ENCODE measurements at regions not wholly inside any gene's neighbourhood (a gene's known extent, or its start where the extent isn't known, plus 50 kb on each side); places are given as distances from the start of the nearest gene placed in this dataset.

DNA sequence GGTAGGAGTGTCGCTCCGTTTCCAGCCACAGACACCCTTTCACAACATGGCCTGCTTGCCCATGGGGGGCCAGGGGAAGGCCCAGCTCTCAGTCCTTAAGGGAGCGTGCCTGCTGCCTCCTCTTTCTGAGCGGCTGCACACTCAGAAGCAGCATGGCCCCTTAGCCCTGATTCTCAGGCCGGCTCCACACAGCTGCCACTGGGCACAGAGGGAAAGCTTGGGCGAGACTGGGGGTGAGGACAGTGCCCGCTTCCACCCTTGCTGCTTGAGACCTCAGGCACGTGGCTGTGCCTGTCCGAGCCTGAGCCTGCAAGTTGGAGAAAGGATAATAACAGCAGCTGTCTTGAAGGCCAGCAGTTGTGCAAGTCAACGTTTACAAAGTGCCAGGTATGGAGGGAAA is 416.3 kb downstream of the SHANK2 start:
- Histone ChIP-seq H3F3A (ENCODE audit: insufficient read depth) (no peaks in the 10 kb centered on the region), H3K9me2 (replicated peaks; ENCODE audit: insufficient read depth, low read length) (no peaks in the 10 kb centered on the region), H3K79me2 (ENCODE audit: insufficient read depth, low read length) (no peaks in the 10 kb centered on the region), H3K36me3 (ENCODE audit: low read length) (no peaks in the 10 kb centered on the region), H3K27me3 (ENCODE audit: low read length) (no peaks in the 10 kb centered on the region), H2AFZ (ENCODE audit: low read depth, low read length, severe bottlenecking) (no peak overlapping the region), H3K4me3 (ENCODE audit: insufficient read depth, low read length, poor library complexity, severe bottlenecking) (no peak overlapping the region), H3K27ac (ENCODE audit: low read depth, low read length) (no peak overlapping the region), H3K4me2 (ENCODE audit: low read depth, low read length, poor library complexity, severe bottlenecking) (no peak overlapping the region), H3K9ac (ENCODE audit: low read length) (no peak overlapping the region), H4K20me1 (ENCODE audit: low read depth, low read length) (no peaks in the 10 kb centered on the region), H3K9me3 (ENCODE audit: insufficient read depth, low read length) (no peaks in the 10 kb centered on the region)
- TF ChIP-seq EZH2phosphoT487 (conservative IDR thresholded peaks at IDR 0.05; ENCODE audit: low read length) = no peak
- TF ChIP-seq, protein P1, sequence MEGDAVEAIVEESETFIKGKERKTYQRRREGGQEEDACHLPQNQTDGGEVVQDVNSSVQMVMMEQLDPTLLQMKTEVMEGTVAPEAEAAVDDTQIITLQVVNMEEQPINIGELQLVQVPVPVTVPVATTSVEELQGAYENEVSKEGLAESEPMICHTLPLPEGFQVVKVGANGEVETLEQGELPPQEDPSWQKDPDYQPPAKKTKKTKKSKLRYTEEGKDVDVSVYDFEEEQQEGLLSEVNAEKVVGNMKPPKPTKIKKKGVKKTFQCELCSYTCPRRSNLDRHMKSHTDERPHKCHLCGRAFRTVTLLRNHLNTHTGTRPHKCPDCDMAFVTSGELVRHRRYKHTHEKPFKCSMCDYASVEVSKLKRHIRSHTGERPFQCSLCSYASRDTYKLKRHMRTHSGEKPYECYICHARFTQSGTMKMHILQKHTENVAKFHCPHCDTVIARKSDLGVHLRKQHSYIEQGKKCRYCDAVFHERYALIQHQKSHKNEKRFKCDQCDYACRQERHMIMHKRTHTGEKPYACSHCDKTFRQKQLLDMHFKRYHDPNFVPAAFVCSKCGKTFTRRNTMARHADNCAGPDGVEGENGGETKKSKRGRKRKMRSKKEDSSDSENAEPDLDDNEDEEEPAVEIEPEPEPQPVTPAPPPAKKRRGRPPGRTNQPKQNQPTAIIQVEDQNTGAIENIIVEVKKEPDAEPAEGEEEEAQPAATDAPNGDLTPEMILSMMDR (IDR thresholded peaks at IDR 0.05; ENCODE audit: insufficient read depth, low read length, poor library complexity, severe bottlenecking) = no peak

- no peaks in the 10 kb centered on the region for H3K27me3 ChIP-seq (ENCODE audit: low read length)
- H3K9me3 ChIP-seq (ENCODE audit: insufficient read depth, low read length) = no peaks in the 10 kb centered on the region
- no peak overlapping the region for H3K9ac ChIP-seq (ENCODE audit: low read length)
- no peak overlapping the region for H2AFZ ChIP-seq (ENCODE audit: low read depth, low read length, severe bottlenecking)
- no peak overlapping the region for H3K4me3 ChIP-seq (ENCODE audit: insufficient read depth, low read length, poor library complexity, severe bottlenecking)
- no peaks in the 10 kb centered on the region for H3F3A ChIP-seq (ENCODE audit: insufficient read depth)
- H3K36me3 ChIP-seq (ENCODE audit: low read length) = no peaks in the 10 kb centered on the region
- H3K4me2 ChIP-seq (ENCODE audit: low read depth, low read length, poor library complexity, severe bottlenecking) = no peak overlapping the region
- no peak overlapping the region for H3K27ac ChIP-seq (ENCODE audit: low read depth, low read length)
- H3K9me2 ChIP-seq (replicated peaks; ENCODE audit: insufficient read depth, low read length) = no peaks in the 10 kb centered on the region
- no peak for TF ChIP-seq EZH2phosphoT487 (conservative IDR thresholded peaks at IDR 0.05; ENCODE audit: low read length)
- TF ChIP-seq, protein P1 (IDR thresholded peaks at IDR 0.05; ENCODE audit: insufficient read depth, low read length, poor library complexity, severe bottlenecking) = no peak
- no peaks in the 10 kb centered on the region for H3K79me2 ChIP-seq (ENCODE audit: insufficient read depth, low read length)
- no peaks in the 10 kb centered on the region for H4K20me1 ChIP-seq (ENCODE audit: low read depth, low read length)
Measured at GRCh38 chr11:70838198-70838597, 414.2 kb downstream of the SHANK2 start.

- Histone ChIP-seq H3K27ac (ENCODE audit: low read depth, low read length) (no peak overlapping the region), H3F3A (ENCODE audit: insufficient read depth) (no peaks in the 10 kb centered on the region), H3K9ac (ENCODE audit: low read length) (no peak overlapping the region), H4K20me1 (ENCODE audit: low read depth, low read length) (no peaks in the 10 kb centered on the region), H3K79me2 (ENCODE audit: insufficient read depth, low read length) (no peaks in the 10 kb centered on the region), H2AFZ (ENCODE audit: low read depth, low read length, severe bottlenecking) (no peak overlapping the region), H3K9me3 (ENCODE audit: insufficient read depth, low read length) (no peaks in the 10 kb centered on the region), H3K36me3 (ENCODE audit: low read length) (no peaks in the 10 kb centered on the region), H3K4me3 (ENCODE audit: insufficient read depth, low read length, poor library complexity, severe bottlenecking) (no peak overlapping the region), H3K27me3 (ENCODE audit: low read length) (no peaks in the 10 kb centered on the region), H3K4me2 (ENCODE audit: low read depth, low read length, poor library complexity, severe bottlenecking) (no peak overlapping the region), H3K9me2 (replicated peaks; ENCODE audit: insufficient read depth, low read length) (no peaks in the 10 kb centered on the region)
- TF ChIP-seq EZH2phosphoT487 (conservative IDR thresholded peaks at IDR 0.05; ENCODE audit: low read length) = no peak
- TF ChIP-seq, protein P1 (IDR thresholded peaks at IDR 0.05; ENCODE audit: insufficient read depth, low read length, poor library complexity, severe bottlenecking) = no peak
Measured at GRCh38 chr11:70839851-70840250, 412.5 kb downstream of the SHANK2 start.
